HG03469 (cell line): ENCODE measurements at regions not wholly inside any gene's neighbourhood (a gene's known extent, or its start where the extent isn't known, plus 50 kb on each side); places are given as distances from the start of the nearest gene placed in this dataset.
"Not testable (repeated sequence)": the region's sequence is repeated elsewhere in the genome, so short reads cannot be mapped to it uniquely, and the experiment has no call there.

Source experiments
- ATAC-seq: cut with Tn5 transposase; IDR thresholded peaks from one replicate; pipeline ENCODE4 v1.9.1; 2021; ENCODE audit warnings: mild to moderate bottlenecking, moderate library complexity, moderate number of reproducible peaks; ENCODE audit not compliant: unreplicated experiment

GRCh38 chr6:84291033-84291432 is 63.6 kb upstream of the CEP162 start:
- ATAC-seq, result not testable (repeated sequence)

DNA sequence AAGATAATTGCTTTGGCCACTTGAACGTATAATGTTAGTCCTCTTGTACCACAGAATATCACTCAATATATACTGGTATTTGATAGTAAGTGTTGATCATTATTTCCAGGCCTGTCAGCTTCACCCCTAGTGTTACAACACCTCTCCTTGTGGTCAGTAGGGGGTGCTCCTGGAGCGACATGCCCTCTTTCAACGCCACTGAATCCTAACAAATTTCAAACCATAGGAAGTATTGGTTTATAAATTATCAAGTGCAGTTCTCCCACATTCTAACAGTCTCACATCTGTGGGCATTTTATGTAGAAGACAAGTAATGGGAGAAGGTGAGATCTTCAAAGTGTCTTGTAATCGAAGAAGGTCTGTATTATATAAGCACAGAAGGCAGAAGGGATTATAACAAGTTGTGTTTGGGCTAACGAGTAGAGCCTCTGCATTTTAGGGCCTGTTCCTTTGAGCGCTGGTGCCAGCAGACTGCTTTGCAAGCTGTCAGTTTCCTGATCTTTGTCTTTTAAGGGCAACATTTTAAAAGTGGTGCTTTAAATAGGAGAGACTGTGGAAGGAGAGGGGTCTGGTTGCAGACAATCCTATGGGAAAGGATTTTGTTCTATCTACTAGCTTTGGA is 57.1 kb upstream of the CEP162 start:
- ATAC-seq, result no peak

- no peak for ATAC-seq
Observed at GRCh38 chr6:84282550-84282949, 55.1 kb upstream of the CEP162 start.

GRCh38 chr6:84280639-84281038 is 53.2 kb upstream of the CEP162 start:
- no peak for ATAC-seq

DNA sequence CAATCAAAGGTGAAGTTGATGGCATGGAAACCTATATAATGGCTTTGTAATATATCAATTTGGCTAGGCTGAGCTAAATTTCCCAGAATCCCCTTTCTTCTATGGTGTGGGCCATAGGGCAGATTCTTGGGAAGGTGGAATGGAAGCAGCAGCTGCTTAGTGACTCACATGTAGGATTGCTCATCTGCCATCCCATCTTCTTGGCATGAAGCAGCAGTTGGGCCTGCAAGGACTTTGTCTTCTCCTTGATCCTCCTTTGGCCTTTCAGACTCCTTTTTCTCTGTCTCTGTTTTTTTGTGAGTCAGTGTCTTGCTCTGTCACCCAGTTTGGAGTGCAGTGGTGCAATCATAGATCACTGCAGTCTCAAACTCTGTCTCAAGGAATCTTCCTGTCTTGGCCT is 52.6 kb upstream of the CEP162 start:
- ATAC-seq, result no peak

DNA sequence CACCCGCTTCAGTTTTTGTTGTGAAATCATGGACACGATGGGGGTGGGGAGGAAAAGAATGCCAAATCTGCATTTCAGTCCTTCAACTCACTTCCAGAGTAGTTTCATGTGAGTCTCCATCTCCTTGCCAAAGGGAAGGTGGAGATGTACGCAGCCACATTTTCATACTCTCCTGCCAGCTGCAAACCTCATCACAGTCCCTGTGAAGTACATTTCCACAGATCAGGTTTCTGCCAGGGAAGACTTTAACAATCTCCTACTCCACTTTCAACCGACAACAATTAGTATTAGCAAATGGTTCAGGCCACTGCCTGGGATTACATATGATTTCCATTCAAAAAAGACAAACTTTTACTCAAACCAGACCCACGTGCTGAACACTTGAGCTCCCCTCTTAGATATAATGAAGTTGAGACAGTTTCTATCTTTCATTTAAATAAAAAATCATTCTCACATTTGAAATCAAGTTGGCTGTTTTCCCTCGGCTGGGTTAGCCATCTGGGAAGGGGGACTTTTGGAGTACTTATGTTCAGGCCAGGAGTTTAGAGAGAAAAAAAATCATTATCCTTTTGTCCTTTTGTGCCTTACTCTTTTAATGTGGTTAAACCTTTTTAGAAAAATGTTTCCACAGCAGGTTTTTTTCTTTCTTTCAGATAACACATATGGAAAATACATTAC is 51.0 kb upstream of the CEP162 start:
- no peak for ATAC-seq
